ENCODE measurements at regions not wholly inside any gene's neighbourhood (a gene's known extent, or its start where the extent isn't known, plus 50 kb on each side); places are given as distances from the start of the nearest gene placed in this dataset.
A peak's percentile ranks its signal among the peaks of the same experiment; 100 is the strongest.

- DNase-seq (ENCODE audit: low read depth) (no peak), FAIRE-seq (no peak)
- Histone ChIP-seq H3K27me3 (ENCODE audit: control insufficient read depth, insufficient read depth, low read length) (no peaks in the 10 kb centered on the region), H3K36me3 (ENCODE audit: control insufficient read depth, insufficient read depth, low read length) (no peaks in the 10 kb centered on the region), H3K4me3 (ENCODE audit: low read depth, low read length) (no peak overlapping the region)
- no peak for TF ChIP-seq CTCF (IDR thresholded peaks at IDR 0.05; ENCODE audit: insufficient read depth, low read length, severe bottlenecking)
These were observed 471.4 kb downstream of the DCDC2C start for GRCh38 chr2:4174796-4175195.

GRCh38 chr2:4175343-4175742 is 472.0 kb downstream of the DCDC2C start:
- DNase-seq (ENCODE audit: low read depth) (no peak), FAIRE-seq (no peak)
- Histone ChIP-seq H3K4me3 (ENCODE audit: low read depth, low read length) (no peak overlapping the region), H3K36me3 (ENCODE audit: control insufficient read depth, insufficient read depth, low read length) (no peaks in the 10 kb centered on the region), H3K27me3 (ENCODE audit: control insufficient read depth, insufficient read depth, low read length) (no peaks in the 10 kb centered on the region)
- TF ChIP-seq CTCF (IDR thresholded peaks at IDR 0.05; ENCODE audit: insufficient read depth, low read length, severe bottlenecking) = no peak

GRCh38 chr2:4180631-4181030 is 477.3 kb downstream of the DCDC2C start:
- H3K27me3 ChIP-seq (ENCODE audit: control insufficient read depth, insufficient read depth, low read length) = no peaks in the 10 kb centered on the region
- TF ChIP-seq CTCF (IDR thresholded peaks at IDR 0.05; ENCODE audit: insufficient read depth, low read length, severe bottlenecking) = no peak
- no peak overlapping the region for H3K4me3 ChIP-seq (ENCODE audit: low read depth, low read length)
- FAIRE-seq (no peak), DNase-seq (ENCODE audit: low read depth) (no peak)
- no peaks in the 10 kb centered on the region for H3K36me3 ChIP-seq (ENCODE audit: control insufficient read depth, insufficient read depth, low read length)

- FAIRE-seq (no peak), DNase-seq (ENCODE audit: low read depth) (no peak)
- H3K4me3 ChIP-seq (ENCODE audit: low read depth, low read length) = no peak overlapping the region
- no peaks in the 10 kb centered on the region for H3K27me3 ChIP-seq (ENCODE audit: control insufficient read depth, insufficient read depth, low read length)
- H3K36me3 ChIP-seq (ENCODE audit: control insufficient read depth, insufficient read depth, low read length) = no peaks in the 10 kb centered on the region
- no peak for TF ChIP-seq CTCF (IDR thresholded peaks at IDR 0.05; ENCODE audit: insufficient read depth, low read length, severe bottlenecking)
These were observed 477.7 kb downstream of the DCDC2C start for GRCh38 chr2:4181062-4181461.

GRCh38 chr2:4188561-4188960 is 485.2 kb downstream of the DCDC2C start:
- no peaks in the 10 kb centered on the region for H3K27me3 ChIP-seq (ENCODE audit: control insufficient read depth, insufficient read depth, low read length)
- H3K36me3 ChIP-seq (ENCODE audit: control insufficient read depth, insufficient read depth, low read length) = no peaks in the 10 kb centered on the region
- no peak overlapping the region for H3K4me3 ChIP-seq (ENCODE audit: low read depth, low read length)
- TF ChIP-seq CTCF (IDR thresholded peaks at IDR 0.05; ENCODE audit: insufficient read depth, low read length, severe bottlenecking) = no peak
- no peak for FAIRE-seq
- no peak for DNase-seq (ENCODE audit: low read depth)

GRCh38 chr2:4190548-4190947 is 487.2 kb downstream of the DCDC2C start:
- Histone ChIP-seq H3K36me3 (ENCODE audit: control insufficient read depth, insufficient read depth, low read length) (no peaks in the 10 kb centered on the region), H3K4me3 (ENCODE audit: low read depth, low read length) (no peak overlapping the region), H3K27me3 (ENCODE audit: control insufficient read depth, insufficient read depth, low read length) (no peaks in the 10 kb centered on the region)
- peak; percentile 36 for DNase-seq (ENCODE audit: low read depth)
- no peak for TF ChIP-seq CTCF (IDR thresholded peaks at IDR 0.05; ENCODE audit: insufficient read depth, low read length, severe bottlenecking)
- no peak for FAIRE-seq
